IPS DF 4.7 (cell line): ENCODE measurements at regions not wholly inside any gene's neighbourhood (a gene's known extent, or its start where the extent isn't known, plus 50 kb on each side); places are given as distances from the start of the nearest gene placed in this dataset.

Experiments
- DNase-seq: peaks from one replicate; pipeline ENCODE4 v3.0.0-alpha.2; 2013; ENCODE audit warnings: low spot score; ENCODE audit errors: extremely low read depth

DNA sequence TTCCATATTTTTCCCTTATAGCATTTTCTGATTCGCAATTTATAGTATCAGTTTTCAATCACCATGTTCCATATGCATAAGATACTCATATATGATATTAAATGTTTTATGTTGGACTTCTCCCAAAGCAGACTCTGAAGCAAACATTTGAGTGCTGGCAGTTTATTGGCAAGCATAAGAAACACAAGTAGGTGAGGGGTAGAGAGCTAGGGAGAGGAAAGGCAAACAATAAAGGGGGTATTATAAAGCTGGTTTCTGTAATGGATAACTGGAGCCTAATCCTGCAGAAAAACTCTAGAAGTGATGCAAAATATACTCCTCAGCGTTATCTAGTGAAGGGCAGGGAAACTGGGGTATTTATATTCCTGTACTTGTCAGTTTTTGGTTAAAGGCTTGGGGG is 491.5 kb upstream of the TGFBR2 start:
- DNase-seq, result no peak

DNA sequence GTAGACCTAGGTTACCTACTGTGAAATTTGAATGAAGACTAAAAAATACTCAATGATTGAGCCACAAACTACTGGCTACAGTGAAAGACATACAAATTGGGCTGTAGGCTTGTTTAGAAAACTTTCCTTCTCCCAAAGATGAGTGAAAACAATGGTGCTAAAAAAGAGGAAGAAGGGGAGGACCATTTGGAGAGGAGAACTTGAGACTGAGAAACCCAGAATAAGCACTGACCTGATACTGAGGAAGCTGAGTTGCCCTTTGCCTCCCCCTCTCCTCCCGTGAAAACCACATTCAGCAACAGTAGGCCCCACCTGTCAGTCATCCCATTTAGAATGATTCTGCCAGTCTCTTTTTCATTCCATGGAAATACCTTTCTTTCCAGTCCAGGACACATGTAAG is 484.0 kb upstream of the TGFBR2 start:
- DNase-seq, result no peak

DNA sequence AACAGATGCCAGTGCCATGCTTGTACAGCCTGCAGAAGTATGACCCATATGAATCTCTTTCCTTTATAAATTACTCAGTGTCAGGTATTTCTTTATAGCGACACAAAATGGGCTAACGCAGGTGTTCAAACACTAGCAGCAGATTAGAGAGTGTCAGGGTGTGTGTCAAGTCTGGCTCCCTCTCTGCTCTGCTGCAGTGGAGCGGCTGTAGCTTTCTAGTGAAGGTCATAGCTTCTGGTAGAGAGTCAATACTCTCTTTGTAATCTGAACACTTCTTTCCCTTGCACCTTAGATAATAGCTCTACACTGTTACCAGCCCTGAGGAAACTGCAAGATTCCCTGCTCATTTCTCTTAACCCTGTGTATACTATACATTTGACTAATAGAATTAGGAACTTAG is 483.2 kb upstream of the TGFBR2 start:
- no peak for DNase-seq

DNA sequence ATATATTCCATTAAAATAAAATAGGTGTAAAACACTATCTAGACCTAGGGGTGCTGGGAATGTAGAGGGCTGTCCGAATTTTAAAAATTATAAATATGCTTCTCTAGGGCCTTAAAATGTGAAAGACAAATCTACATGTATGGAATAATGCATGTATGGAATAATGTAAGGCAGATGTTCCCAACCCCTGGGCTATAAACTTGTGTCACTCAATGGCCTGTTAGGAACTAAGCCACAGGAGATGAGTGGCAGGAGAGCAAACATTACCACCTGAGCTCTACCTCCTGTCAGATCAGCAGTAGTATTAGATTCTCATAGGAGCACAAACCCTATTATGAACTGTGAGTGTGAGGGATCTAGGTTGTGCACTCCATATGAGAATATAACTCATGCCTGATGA is 482.6 kb upstream of the TGFBR2 start:
- DNase-seq, result no peak

DNA sequence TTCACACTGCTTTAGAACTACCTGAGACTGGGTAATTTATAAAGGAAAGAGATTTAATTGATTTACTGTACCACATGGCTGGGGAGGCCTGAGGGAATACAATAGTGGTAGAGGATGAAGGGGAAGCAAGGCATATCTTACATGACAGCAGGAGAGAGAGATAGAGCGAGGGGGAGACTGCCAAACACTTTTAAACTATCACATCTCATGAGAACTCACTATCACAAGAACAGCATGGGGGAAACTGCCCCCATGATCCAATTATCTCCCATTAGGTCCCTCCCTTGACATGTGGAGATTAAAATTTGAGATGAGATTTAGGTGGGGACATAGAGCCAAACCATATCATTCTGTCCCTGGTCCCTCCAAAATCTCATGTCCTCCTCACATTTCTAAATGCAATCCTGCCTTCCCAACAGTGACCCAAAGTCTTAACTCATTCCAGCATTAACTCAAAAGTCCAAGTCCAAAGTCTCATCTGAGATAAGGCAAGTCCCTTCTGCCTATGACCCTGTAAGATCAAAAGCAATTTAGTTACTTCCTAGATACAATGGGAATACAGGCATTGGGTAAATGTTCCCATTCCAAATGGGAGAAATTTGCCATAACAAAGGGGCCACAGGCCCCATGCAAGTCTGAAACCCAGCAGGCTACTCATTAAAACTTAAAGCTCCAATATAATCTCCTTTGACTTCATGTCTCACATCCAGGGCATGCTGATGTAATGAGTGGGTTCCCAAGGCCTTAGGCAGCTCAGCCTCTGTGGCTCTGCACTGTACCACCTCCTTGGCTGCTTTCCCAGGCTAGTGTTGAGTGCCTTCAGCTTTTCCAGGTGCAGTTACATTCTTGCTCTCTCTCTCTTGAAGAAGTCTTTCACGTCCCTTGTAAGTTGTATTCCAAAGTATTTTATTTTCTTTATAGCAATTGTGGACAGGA is 481.7 kb upstream of the TGFBR2 start:
- DNase-seq, result no peak

DNA sequence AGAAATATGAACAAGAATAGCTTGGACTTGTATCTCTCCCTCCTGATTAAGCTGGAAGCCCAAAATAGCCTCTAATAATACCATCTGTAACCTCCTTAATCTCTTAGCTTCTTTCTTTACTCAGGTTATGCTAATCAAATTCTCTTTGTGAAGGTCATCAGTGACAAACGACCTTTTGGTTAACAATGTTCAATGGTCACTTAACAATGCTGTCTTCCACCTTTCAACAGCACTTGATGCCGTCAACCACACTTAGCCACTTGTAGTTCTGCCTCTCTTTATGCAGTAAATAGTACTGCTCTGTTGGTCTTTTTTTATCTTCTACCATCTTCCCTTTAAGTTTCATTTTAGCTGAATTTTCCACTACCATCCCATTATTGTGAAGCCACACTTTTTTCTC is 476.6 kb upstream of the TGFBR2 start:
- no peak for DNase-seq

DNA sequence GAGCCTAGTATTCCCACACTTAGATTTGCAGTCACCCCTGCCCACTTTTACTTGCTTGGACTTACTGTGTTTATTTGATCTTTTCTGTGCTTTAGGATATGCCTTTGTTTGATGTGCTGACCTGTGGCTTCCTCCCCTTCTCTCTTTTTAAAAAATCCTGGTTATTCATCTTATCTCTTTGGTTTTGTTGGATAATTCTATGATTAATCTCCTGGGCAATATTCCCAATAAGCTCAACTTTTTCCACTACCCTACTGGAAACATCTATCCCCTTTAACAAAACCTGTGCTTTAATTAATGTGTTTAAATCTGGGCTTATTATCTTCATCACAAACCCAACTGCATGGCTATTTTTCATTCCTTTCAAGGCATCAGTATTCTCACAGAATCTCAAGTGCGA is 476.0 kb upstream of the TGFBR2 start:
- DNase-seq, result no peak

DNA sequence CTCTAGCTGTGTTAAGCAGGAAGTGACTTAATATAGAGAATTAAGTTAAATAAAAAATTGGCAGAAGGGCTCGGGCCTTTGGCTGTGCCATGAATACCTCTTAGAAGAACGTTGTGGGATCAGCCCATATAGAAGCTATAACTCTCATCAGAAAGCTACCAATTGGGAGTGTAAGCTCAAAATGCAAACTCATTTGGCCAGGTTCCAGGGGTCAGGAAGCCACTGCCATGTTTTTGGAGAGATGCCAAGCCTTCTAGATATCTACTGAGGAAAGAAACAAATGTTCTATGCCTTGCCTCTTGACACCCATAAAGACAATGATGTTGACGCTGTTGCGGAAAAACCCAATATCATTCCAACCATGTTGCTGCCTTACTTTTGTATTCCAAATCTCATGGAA is 475.2 kb upstream of the TGFBR2 start:
- no peak for DNase-seq

DNA sequence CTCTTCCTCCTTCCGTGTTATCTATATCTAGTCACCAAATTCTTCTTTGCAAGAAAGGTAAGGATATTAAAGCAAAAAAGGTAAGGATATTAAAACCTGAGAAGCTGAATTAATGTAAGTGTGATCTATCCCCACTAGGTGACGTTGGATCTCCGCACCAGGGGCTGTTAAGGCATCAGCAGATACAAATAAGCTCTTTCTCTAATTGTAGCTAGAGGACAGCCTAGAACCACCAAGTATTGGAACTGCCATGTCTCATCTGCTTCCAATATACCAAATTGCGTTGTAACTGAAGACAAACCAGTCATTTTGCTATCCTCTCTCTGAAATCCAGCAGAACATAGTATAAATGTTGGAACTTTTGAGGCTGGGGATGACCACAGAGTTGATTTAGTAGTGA is 471.2 kb upstream of the TGFBR2 start:
- no peak for DNase-seq

DNA sequence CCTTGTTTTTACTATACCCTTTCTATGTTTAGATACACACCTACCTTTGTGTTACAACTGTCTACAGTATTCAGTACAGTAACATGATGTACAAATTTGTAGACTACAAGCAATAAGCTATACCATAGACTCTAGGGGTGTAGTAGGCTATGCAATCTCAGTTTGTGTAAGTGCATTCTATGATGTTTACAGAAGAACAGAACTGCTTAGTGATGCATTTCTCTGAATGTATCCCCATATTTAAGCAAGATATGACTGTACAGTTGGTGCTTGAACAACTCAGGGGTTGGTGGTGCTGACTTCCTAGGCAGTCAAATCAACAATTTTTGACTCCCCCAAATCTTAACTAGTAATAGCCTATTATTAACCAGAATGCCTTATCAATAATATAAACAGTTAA is 467.1 kb upstream of the TGFBR2 start:
- DNase-seq, result no peak

DNA sequence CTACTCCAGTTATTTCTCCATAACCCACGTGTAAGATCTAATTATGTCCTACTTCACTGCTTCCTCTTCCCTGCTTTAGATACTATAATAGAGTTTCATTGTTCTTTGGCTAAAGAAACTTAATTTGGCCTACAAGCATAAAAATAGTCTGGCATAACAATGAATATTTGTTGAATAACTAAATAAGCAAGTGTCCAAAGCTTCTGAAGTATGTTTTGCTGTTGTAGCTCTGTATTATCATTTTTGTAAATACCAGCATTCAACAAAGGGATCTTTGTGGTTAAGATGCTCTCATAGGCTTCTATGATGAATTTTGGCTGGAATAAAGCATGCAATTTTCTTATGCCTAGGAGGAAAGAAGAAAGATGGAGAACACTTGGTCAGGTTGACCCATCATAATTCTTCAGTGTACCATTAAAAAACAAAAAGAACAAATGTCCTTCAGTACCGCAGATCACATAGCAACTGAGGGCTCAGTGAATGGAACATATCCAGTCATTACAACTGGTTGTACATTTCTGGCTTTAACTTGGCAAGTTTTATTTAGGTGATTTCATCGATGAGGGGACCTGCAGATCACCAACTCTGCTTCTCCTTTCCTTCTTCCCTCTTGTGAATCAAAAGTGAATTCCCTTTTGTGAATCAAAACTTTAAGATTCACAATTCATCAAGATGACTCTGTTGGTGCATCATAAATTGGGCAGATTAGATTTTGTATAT is 465.9 kb upstream of the TGFBR2 start:
- DNase-seq, result no peak

DNA sequence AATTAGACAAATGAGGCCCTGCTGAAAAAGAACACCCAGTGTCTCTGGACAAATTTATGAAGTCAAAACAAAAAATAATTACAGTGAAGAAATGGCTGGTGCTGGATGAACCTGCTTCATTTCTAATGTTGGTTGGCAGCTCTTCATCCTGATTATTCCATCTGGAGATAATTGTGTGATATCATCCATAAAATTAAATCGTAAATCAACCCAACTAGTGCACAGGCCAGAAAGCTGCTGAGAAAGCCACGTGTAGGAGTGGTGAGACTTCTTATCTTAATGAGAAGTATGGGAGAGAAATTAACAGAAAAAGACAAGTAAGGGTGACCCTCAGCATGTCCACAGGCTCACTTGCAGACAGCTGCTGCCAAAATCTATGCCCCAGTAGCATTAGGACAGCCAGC is 465.2 kb upstream of the TGFBR2 start:
- no peak for DNase-seq

DNA sequence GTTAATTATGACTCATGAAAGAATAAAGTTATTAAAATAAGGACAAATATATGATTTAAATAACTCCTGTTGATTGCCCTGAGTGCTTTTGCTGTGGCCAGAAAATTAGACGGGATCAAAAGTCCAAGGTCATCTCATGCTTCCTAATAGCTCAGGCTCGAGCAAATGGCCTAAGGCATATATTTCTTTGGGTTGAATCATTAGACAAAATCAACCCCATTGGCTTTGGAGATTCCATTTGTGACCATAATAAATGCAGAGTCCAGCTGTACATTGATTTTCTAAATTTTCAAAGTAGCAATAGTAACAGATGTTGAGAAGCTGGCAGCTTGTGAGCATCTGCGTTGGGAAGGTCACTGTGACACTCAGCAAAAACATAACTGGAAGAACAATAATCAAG is 464.5 kb upstream of the TGFBR2 start:
- DNase-seq, result no peak

DNA sequence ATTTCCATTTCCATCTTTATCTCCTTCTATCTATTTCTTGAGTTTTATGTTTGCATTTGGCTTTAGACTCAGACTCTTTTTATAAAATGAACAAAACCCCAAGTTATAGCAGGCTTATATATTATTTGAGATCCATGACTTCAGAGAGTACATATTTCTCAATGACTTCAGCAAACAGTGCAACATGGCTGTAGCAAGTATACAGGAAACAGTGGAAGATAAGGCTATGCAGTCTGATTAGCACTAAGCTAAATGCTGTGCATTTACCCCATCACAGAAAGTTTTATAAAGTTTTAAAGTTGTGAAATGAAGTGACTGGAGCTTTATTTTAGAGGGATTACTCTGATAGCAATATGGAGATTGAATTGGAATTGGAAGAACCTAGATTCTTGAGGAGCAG is 463.5 kb upstream of the TGFBR2 start:
- DNase-seq, result no peak

DNA sequence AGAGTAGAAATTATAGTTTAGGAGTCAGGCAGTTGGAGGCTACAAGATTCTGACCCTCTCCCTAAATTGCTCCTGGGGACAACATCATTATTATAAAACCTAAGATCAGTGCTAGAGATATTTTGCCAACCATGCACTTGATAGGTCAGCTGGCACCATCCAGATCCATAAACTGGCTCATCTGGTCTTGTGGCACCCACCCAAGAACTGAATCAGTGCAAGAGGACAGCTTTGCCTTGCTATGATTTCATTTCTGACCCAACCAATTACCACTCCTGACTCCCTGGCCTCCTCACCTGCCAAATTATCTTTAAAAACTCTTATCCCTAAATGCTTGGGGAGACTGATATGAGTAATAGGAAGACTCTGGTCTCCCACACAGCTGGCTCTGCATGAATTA is 461.1 kb upstream of the TGFBR2 start:
- no peak for DNase-seq

DNA sequence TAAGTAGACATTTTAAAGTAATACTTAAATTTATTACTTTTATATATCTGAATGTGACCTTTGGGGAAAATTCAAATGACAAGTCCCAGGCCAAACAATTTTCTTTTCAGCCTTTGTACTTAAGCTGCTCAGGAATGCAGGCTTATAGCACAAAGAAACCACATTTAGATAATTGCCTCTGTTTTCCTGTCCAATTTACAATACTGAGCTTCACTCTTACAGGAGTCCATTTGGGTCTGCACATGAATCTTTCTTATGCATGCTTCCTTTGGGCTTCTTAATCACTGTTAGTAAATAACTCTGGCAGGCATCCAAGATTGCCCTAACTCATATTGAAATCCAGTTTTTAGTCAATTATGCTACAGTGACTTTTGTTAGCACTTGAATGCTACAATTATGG is 459.4 kb upstream of the TGFBR2 start:
- no peak for DNase-seq

DNA sequence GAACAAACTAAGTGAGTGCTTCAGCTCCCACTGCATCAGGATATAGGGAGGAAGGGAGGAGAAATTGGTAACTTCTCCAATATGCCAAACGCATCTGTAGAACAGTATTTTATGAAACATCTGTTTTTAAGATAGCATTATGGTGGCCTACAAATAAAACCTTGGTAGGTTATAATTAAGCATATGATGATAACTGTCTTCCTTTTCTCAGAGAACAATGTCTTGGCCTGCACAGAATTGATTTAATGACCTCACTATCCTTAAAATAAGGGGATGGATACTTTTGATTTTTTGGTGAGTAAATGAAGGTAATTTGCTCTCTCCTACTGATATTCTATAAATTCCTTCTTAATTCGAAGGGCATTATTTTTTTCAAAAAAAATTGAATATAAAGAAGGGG is 451.5 kb upstream of the TGFBR2 start:
- no peak for DNase-seq

DNA sequence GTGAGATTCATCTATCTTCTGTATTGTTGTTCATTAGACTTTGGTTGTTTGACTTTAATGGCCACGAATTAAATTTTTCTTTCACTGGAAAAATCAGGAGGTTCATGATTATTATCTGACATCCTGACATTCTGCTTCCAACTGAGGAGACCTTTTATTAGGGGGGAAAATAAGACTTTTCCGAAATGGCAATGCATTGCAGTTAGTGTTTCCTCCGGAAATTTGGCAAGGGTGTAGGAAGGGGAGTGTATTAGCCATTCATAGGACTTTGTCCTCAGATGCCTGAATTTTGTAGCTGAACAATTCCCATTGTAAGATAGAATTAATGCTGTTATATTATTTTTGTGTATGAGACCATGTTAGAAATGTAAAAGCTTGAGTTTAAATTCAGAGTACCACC is 450.6 kb upstream of the TGFBR2 start:
- no peak for DNase-seq

DNA sequence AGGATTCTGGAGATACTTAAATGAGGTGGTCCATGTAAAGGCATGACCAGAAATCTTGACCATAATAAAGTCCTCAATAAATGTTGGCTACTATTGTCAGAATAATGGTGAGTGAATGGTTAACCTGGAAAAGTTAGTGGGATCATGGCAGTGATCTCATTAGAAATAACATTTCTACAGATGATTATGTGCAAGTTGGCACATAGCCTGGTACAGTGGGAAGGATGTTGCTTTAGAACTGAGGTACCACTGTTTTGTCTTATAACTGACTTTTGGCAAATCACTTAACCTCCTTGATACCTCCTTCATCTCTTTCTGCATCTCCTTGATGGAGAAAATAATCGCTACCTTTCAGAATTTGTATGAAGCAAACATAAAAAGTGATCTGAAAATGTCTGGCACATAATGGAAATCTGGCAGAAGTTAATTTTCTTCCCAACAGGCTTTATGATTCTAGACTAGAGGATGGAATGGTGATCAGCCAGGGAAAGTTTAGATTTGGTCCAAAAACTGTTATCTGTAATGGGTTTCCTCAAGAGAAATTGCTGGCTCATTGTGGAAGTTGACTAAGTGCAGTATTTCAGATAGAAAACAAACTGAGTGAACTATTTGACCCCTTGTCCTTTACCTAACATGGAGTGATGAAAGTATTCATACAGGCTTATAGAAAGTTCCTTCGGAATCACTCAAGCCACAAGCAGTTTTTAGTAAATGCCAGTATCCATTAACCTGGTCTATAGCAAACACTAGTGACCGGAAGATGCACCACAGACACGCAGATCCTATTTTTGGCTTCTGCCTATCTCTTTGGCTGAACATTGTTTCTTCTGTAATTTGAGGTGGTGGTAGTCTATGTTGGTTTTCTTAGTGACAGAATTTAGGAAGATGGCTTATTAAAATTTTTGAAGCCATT is 449.6 kb upstream of the TGFBR2 start:
- DNase-seq, result no peak

DNA sequence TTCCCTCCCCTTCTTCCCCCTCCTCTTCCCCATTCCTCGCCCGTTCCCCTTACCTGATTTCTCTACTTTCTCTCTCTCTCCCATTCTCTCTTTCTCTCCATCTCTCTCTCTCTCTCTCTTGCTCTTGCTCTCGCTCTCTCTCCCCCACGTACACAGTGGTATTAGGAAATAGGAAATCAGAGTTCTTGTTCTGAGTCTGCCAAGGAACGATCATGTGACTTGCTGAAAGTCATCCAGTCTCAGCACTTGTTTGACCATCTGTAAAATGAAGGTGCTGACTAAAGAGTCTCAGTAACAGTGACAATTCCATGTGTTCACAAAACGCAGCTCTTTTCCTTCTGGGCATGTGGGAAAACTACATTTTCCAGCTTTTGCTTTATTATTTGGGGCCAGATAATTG is 445.0 kb upstream of the TGFBR2 start:
- DNase-seq, result no peak

DNA sequence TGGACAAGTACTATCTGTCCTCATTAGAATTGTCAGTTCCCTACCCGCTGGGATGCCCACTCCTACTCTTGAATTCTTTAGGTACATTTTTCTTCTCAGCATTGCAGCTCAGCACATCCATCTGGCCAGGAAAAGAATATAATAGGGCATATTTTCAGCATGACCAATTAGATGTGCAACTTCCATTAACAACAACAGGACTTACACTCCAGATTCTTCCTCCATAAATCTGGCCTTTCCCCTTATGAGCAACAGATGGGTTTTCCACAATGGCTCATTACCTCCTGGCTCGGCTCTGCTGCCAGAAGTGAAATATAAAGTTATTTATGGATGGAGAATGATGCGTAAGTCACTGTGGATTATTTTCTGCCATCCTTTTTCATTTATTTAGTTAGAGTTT is 443.8 kb upstream of the TGFBR2 start:
- no peak for DNase-seq

DNA sequence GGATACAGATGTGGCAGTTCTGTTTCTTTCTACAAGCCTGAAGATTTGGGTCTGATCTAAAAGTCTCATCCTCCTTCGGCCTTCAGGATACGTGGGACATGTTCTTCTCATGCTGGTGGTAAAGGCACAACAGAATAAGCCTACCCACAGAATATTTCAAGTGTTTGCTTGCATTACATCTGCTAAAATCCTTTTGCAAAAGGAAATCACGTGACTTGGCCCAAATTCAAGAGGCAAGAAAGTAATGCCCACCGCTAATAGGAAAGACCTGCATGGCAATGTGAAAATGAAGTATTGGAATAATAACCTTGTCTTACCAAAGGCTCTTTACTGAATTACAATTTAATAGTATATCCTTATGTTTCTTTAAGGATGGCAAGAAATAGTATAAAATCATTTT is 439.9 kb upstream of the TGFBR2 start:
- no peak for DNase-seq
